PC-9 (cell line): ENCODE measurements at regions not wholly inside any gene's neighbourhood (a gene's known extent, or its start where the extent isn't known, plus 50 kb on each side); places are given as distances from the start of the nearest gene placed in this dataset.

Source experiments
- BruUV-seq: library from RNA; stranded (reverse); fragments of 400-500 nt; replicated peaks from 2 replicates; lab custom pipeline; 2021; lab: Mats Ljungman, UMichigan
- CTCF ChIA-PET: fragments of 300-600 bp; sonication (Branson Sonifier 250); formaldehyde crosslinking; loops from one replicate; lab custom pipeline; 2022; ENCODE audit warnings: antibody characterized with exemption; lab: Charles Lee
- POLR2A ChIA-PET: fragments of 300-600 bp; sonication (Branson Sonifier 250); formaldehyde crosslinking; loops from one replicate; lab custom pipeline; 2022; ENCODE audit warnings: antibody characterized with exemption; ENCODE audit not compliant: unreplicated experiment; lab: Charles Lee
- DNase-seq, 2 experiments: peaks; one replicate each; pipeline versions ENCODE4 v3.0.0 to v3.0.0-alpha.2; 2015 to 2022; ENCODE audit warnings: mixed read lengths in 1 of 2
- H2AFZ ChIP-seq: fragments of 200-600 bp; sonication (generic); 2 replicates; pipeline ENCODE4 v1.8.1; 2017; ENCODE audit warnings: antibody characterized with exemption
- H3F3A ChIP-seq: fragments of 200-600 bp; sonication (generic); 2 replicates; pipeline ENCODE4 v1.8.1; 2017; ENCODE audit warnings: antibody characterized with exemption, mild to moderate bottlenecking, low read depth; ENCODE audit not compliant: insufficient read depth
- H3K27ac ChIP-seq: fragments of 200-600 bp; sonication (generic); 2 replicates; pipeline ENCODE4 v1.6.1; 2016; ENCODE audit warnings: mixed run types
- H3K27me3 ChIP-seq: fragments of 200-600 bp; sonication (generic); 2 replicates; pipeline ENCODE4 v1.6.1; 2016; ENCODE audit warnings: low read depth, mixed run types; ENCODE audit not compliant: insufficient read depth
- H3K36me3 ChIP-seq: fragments of 200-600 bp; sonication (generic); 2 replicates; pipeline ENCODE4 v1.6.1; 2016; ENCODE audit warnings: low read depth, mixed run types
- H3K4me1 ChIP-seq: fragments of 200-600 bp; sonication (generic); replicated peaks from 2 replicates; pipeline ENCODE4 v1.6.1; 2016; ENCODE audit warnings: mixed run types; ENCODE audit not compliant: insufficient read depth
- H3K4me2 ChIP-seq: fragments of 200-600 bp; sonication (generic); 2 replicates; pipeline ENCODE4 v1.6.1; 2017; ENCODE audit warnings: mixed run types
- H3K4me3 ChIP-seq: fragments of 200-600 bp; sonication (generic); 2 replicates; pipeline ENCODE4 v1.6.1; 2016; ENCODE audit warnings: mixed run types
- H3K79me2 ChIP-seq: fragments of 200-600 bp; sonication (generic); 2 replicates; pipeline ENCODE4 v1.6.1; 2017; ENCODE audit warnings: low read depth, mixed run types
- H3K9me2 ChIP-seq: fragments of 200-600 bp; sonication (generic); 2 replicates; pipeline ENCODE4 v1.8.1; 2017; ENCODE audit warnings: mild to moderate bottlenecking; ENCODE audit not compliant: insufficient read depth
- H3K9me3 ChIP-seq: fragments of 200-600 bp; sonication (generic); 2 replicates; pipeline ENCODE4 v1.8.1; 2016; ENCODE audit warnings: low read depth; ENCODE audit not compliant: insufficient read depth
- H4K20me1 ChIP-seq: fragments of 200-600 bp; sonication (generic); 2 replicates; pipeline ENCODE4 v1.8.1; 2017; ENCODE audit not compliant: insufficient read depth
- CTCF ChIP-seq: fragments of 200-600 bp; sonication (generic); conservative IDR thresholded peaks from 2 replicates; pipeline ENCODE4 v1.6.1; 2017; ENCODE audit warnings: mixed run types, antibody characterized with exemption, mild to moderate bottlenecking, moderate library complexity
- EZH2 ChIP-seq: fragments of 200-600 bp; sonication (generic); IDR thresholded peaks from 2 replicates; pipeline ENCODE4 v1.8.0; 2017; ENCODE audit warnings: antibody characterized with exemption, low read depth
- intact Hi-C: fragments of 100-400 bp; cut with micrococcal nuclease; formaldehyde crosslinking; loops from one replicate; pipeline ENCODE4 v1.10.0; 2022; ENCODE audit not compliant: unreplicated experiment

- Histone ChIP-seq H3K4me3 (no peak overlapping the region), H3K27ac (no peak overlapping the region), H3K9me3 (no peaks in the 10 kb centered on the region), H3K36me3 (no peaks in the 10 kb centered on the region), H3K4me2 (no peak overlapping the region), H3K27me3 (peaks cover 51% of the 10 kb centered on the region), H3K79me2 (no peaks in the 10 kb centered on the region), H3K9me2 (no peaks in the 10 kb centered on the region), H3K4me1 (no peaks in the 10 kb centered on the region), H4K20me1 (no peaks in the 10 kb centered on the region), H3F3A (no peaks in the 10 kb centered on the region), H2AFZ (no peak overlapping the region)
- BruUV-seq = no TSS peak
- ChIA-PET CTCF (interaction anchor here (0.6 kb wide), 1 partner anchor 28 kb away, joined by 3 read pairs; no protein-coding TSS in a partner anchor), POLR2A (no interaction called here)
- TF ChIP-seq CTCF (no peak), EZH2 (no peak)
- intact Hi-C loops = no loop called here
- no peak for DNase-seq
These were observed 171.8 kb upstream of the KLHL29 start for GRCh38 chr2:23213196-23213595.

- intact Hi-C loops = no loop called here
- CTCF ChIA-PET = no interaction called here
These were observed 170.0 kb upstream of the KLHL29 start for GRCh38 chr2:23215016-23215415.

GRCh38 chr2:23219666-23220065 is 165.3 kb upstream of the KLHL29 start:
- ChIA-PET POLR2A (no interaction called here), CTCF (no interaction called here)
- no peak overlapping the region for H3K4me2 ChIP-seq
- no peaks in the 10 kb centered on the region for H3K36me3 ChIP-seq
- DNase-seq = no peak
- peaks cover 53% of the 10 kb centered on the region for H3K27me3 ChIP-seq
- H2AFZ ChIP-seq = no peak overlapping the region
- H3K79me2 ChIP-seq = no peaks in the 10 kb centered on the region
- no peak overlapping the region for H3K27ac ChIP-seq
- no peaks in the 10 kb centered on the region for H3F3A ChIP-seq
- TF ChIP-seq EZH2 (no peak), CTCF (no peak)
- no peak overlapping the region for H3K4me3 ChIP-seq
- no peaks in the 10 kb centered on the region for H3K9me2 ChIP-seq
- no peaks in the 10 kb centered on the region for H3K4me1 ChIP-seq
- no TSS peak for BruUV-seq
- H4K20me1 ChIP-seq = no peaks in the 10 kb centered on the region
- no peaks in the 10 kb centered on the region for H3K9me3 ChIP-seq
- intact Hi-C loops = no loop called here

More at GRCh38 chr2:23215016-23215415, 170.0 kb upstream of the KLHL29 start:
- no peak overlapping the region for H3K27ac ChIP-seq
- no peaks in the 10 kb centered on the region for H3K79me2 ChIP-seq
- H2AFZ ChIP-seq = no peak overlapping the region
- no peak for DNase-seq
- H3K4me3 ChIP-seq = no peak overlapping the region
- BruUV-seq = no TSS peak
- H3K27me3 ChIP-seq = peaks cover 65% of the 10 kb centered on the region
- no peaks in the 10 kb centered on the region for H3K36me3 ChIP-seq
- no peaks in the 10 kb centered on the region for H3K9me3 ChIP-seq
- H3F3A ChIP-seq = no peaks in the 10 kb centered on the region
- TF ChIP-seq EZH2 (no peak), CTCF (no peak)
- no peaks in the 10 kb centered on the region for H4K20me1 ChIP-seq
- H3K4me2 ChIP-seq = no peak overlapping the region
- H3K9me2 ChIP-seq = no peaks in the 10 kb centered on the region
- POLR2A ChIA-PET = no interaction called here
- no peaks in the 10 kb centered on the region for H3K4me1 ChIP-seq
